Keratinocyte (primary cell): ENCODE measurements at regions not wholly inside any gene's neighbourhood (a gene's known extent, or its start where the extent isn't known, plus 50 kb on each side); places are given as distances from the start of the nearest gene placed in this dataset.

ENCODE experiments used
- CTCF ChIP-seq, 3 experiments: IDR thresholded peaks in 1 of 3; conservative IDR thresholded peaks in 1 of 3; optimal IDR thresholded peaks in 1 of 3; 2 replicates in 2 of 3; 3 replicates in 1 of 3; pipeline versions ENCODE3 to v1.5.1; 2011; ENCODE audit warnings: low read length in 3 of 3, mild to moderate bottlenecking in 3 of 3, moderate library complexity in 2 of 3, control low read depth in 1 of 3, inconsistent platforms in 1 of 3; ENCODE audit not compliant: insufficient read depth in 2 of 3; ENCODE audit errors: extremely low read depth in 1 of 3
- EZH2 ChIP-seq: IDR thresholded peaks from one replicate; pipeline ENCODE4 v1.6.1; 2012; ENCODE audit warnings: inconsistent platforms, mild to moderate bottlenecking, low read length, moderate library complexity

- TF ChIP-seq CTCF (optimal IDR thresholded peaks at IDR 0.05 in 1 of 3, IDR thresholded peaks at IDR 0.05 in 1 of 3, conservative IDR thresholded peaks at IDR 0.05 in 1 of 3; ENCODE audit: extremely low read depth in 1 of 3, insufficient read depth in 2 of 3, low read length in 3 of 3), result no peak
- no peak for TF ChIP-seq EZH2
These were observed 375.1 kb downstream of the HACE1 start for GRCh38 chr6:104484626-104485025.
